Activated T-helper 1 cell treated with anti-CD3 and anti-CD28 coated beads, Interleukin-12 subunit alpha, Interleukin-12 subunit beta, Interleukin-2, Interleukin-4 antibody, amounts not matched to agents 30 ng/mL and 10 ng/mL and 1 ng/mL, durations not matched to agents 14 hours and 24 hours and 36 hours (primary cell): ENCODE measurements at regions not wholly inside any gene's neighbourhood (a gene's known extent, or its start where the extent isn't known, plus 50 kb on each side); places are given as distances from the start of the nearest gene placed in this dataset.

Source experiments
- DNase-seq: peaks from one replicate; pipeline ENCODE4 v3.0.0; 2021; ENCODE audit warnings: low spot score
- H3K27ac Mint-ChIP-seq: one replicate; pipeline ENCODE4 v1.8.0; 2021; ENCODE audit warnings: mild to moderate bottlenecking, mixed read lengths
- H3K27me3 Mint-ChIP-seq: one replicate; pipeline ENCODE4 v1.8.0; 2022; ENCODE audit warnings: mild to moderate bottlenecking, moderate library complexity, mixed read lengths; ENCODE audit not compliant: insufficient read depth
- H3K36me3 Mint-ChIP-seq: one replicate; pipeline ENCODE4 v1.8.0; 2021; ENCODE audit warnings: low read depth, mixed read lengths
- H3K4me1 Mint-ChIP-seq: one replicate; pipeline ENCODE4 v1.8.0; 2021; ENCODE audit warnings: low read depth, mixed read lengths
- H3K4me3 Mint-ChIP-seq: one replicate; pipeline ENCODE4 v1.8.0; 2021; ENCODE audit warnings: mild to moderate bottlenecking, moderate library complexity, mixed read lengths
- H3K9me3 Mint-ChIP-seq: one replicate; pipeline ENCODE4 v1.8.0; 2021; ENCODE audit warnings: mixed read lengths
- intact Hi-C: fragments of 100-400 bp; cut with micrococcal nuclease; formaldehyde crosslinking; loops from one replicate; pipeline ENCODE4 v1.15.1; 2024

GRCh38 chr7:108808549-108809266, 239.0 kb downstream of the DNAJB9 start:
- no peaks in the 10 kb centered on the region for H3K4me1 Mint-ChIP-seq
- no peak overlapping the region for H3K27ac Mint-ChIP-seq
- H3K4me3 Mint-ChIP-seq = no peak overlapping the region
- DNase-seq = no peak
- H3K9me3 Mint-ChIP-seq = no peaks in the 10 kb centered on the region
- intact Hi-C loops = no loop called here
- H3K27me3 Mint-ChIP-seq = no peaks in the 10 kb centered on the region
- no peaks in the 10 kb centered on the region for H3K36me3 Mint-ChIP-seq

- intact Hi-C loops = no loop called here
- DNase-seq = no peak
- H3K9me3 Mint-ChIP-seq = no peaks in the 10 kb centered on the region
- H3K27ac Mint-ChIP-seq = no peak overlapping the region
- H3K27me3 Mint-ChIP-seq = no peaks in the 10 kb centered on the region
- no peaks in the 10 kb centered on the region for H3K36me3 Mint-ChIP-seq
- no peak overlapping the region for H3K4me3 Mint-ChIP-seq
- no peaks in the 10 kb centered on the region for H3K4me1 Mint-ChIP-seq
These were observed 239.7 kb downstream of the DNAJB9 start for GRCh38 chr7:108809356-108809755.

GRCh38 chr7:108810756-108811385, 241.2 kb downstream of the DNAJB9 start:
- H3K9me3 Mint-ChIP-seq = no peaks in the 10 kb centered on the region

GRCh38 chr7:108813251-108814014, 243.8 kb downstream of the DNAJB9 start:
- no peaks in the 10 kb centered on the region for H3K9me3 Mint-ChIP-seq
- intact Hi-C loops = no loop called here
- no peaks in the 10 kb centered on the region for H3K36me3 Mint-ChIP-seq
- no peak overlapping the region for H3K4me3 Mint-ChIP-seq
- no peak for DNase-seq
- H3K4me1 Mint-ChIP-seq = no peaks in the 10 kb centered on the region
- H3K27me3 Mint-ChIP-seq = no peaks in the 10 kb centered on the region
- H3K27ac Mint-ChIP-seq = no peak overlapping the region

More at GRCh38 chr7:108810756-108811385, 241.2 kb downstream of the DNAJB9 start:
- no peaks in the 10 kb centered on the region for H3K4me1 Mint-ChIP-seq
- no peak for DNase-seq
- H3K36me3 Mint-ChIP-seq = no peaks in the 10 kb centered on the region
- no peak overlapping the region for H3K27ac Mint-ChIP-seq
- intact Hi-C loops = no loop called here
- no peak overlapping the region for H3K4me3 Mint-ChIP-seq
- no peaks in the 10 kb centered on the region for H3K27me3 Mint-ChIP-seq

GRCh38 chr7:108815815-108816214, 246.1 kb downstream of the DNAJB9 start:
- no peaks in the 10 kb centered on the region for H3K27me3 Mint-ChIP-seq
- no peaks in the 10 kb centered on the region for H3K9me3 Mint-ChIP-seq
- no peak for DNase-seq
- H3K4me3 Mint-ChIP-seq = no peak overlapping the region
- H3K4me1 Mint-ChIP-seq = no peaks in the 10 kb centered on the region
- intact Hi-C loops = no loop called here
- no peaks in the 10 kb centered on the region for H3K36me3 Mint-ChIP-seq
- no peak overlapping the region for H3K27ac Mint-ChIP-seq

GRCh38 chr7:108818742-108819141, 249.1 kb downstream of the DNAJB9 start:
- no peaks in the 10 kb centered on the region for H3K4me1 Mint-ChIP-seq
- no peaks in the 10 kb centered on the region for H3K36me3 Mint-ChIP-seq
- no peak for DNase-seq

GRCh38 chr7:108824840-108825580, 255.3 kb downstream of the DNAJB9 start:
- no peak for DNase-seq
- Mint-ChIP-seq H3K9me3 (no peaks in the 10 kb centered on the region), H3K4me3 (no peak overlapping the region), H3K36me3 (no peaks in the 10 kb centered on the region), H3K4me1 (no peaks in the 10 kb centered on the region), H3K27me3 (no peaks in the 10 kb centered on the region), H3K27ac (no peak overlapping the region)
- intact Hi-C loops = no loop called here

More at GRCh38 chr7:108818742-108819141, 249.1 kb downstream of the DNAJB9 start:
- Mint-ChIP-seq H3K9me3 (no peaks in the 10 kb centered on the region), H3K4me3 (no peak overlapping the region), H3K27ac (no peak overlapping the region), H3K27me3 (no peaks in the 10 kb centered on the region)
- intact Hi-C loops = no loop called here

GRCh38 chr7:108825581-108825909, 255.9 kb downstream of the DNAJB9 start:
- intact Hi-C loops = no loop called here
- no peak overlapping the region for H3K4me3 Mint-ChIP-seq
- no peaks in the 10 kb centered on the region for H3K36me3 Mint-ChIP-seq
- no peaks in the 10 kb centered on the region for H3K9me3 Mint-ChIP-seq
- no peaks in the 10 kb centered on the region for H3K4me1 Mint-ChIP-seq
- H3K27ac Mint-ChIP-seq = no peak overlapping the region
- no peak for DNase-seq
- no peaks in the 10 kb centered on the region for H3K27me3 Mint-ChIP-seq

GRCh38 chr7:108836256-108836655, 266.6 kb downstream of the DNAJB9 start:
- intact Hi-C loops = no loop called here

GRCh38 chr7:108838198-108838597, 268.5 kb downstream of the DNAJB9 start:
- Mint-ChIP-seq H3K9me3 (peaks cover 5% of the 10 kb centered on the region), H3K27me3 (no peaks in the 10 kb centered on the region), H3K27ac (no peak overlapping the region), H3K36me3 (no peaks in the 10 kb centered on the region), H3K4me3 (no peak overlapping the region), H3K4me1 (no peaks in the 10 kb centered on the region)
- intact Hi-C loops = no loop called here
- no peak for DNase-seq

More at GRCh38 chr7:108836256-108836655, 266.6 kb downstream of the DNAJB9 start:
- Mint-ChIP-seq H3K36me3 (no peaks in the 10 kb centered on the region), H3K4me1 (no peaks in the 10 kb centered on the region), H3K9me3 (no peaks in the 10 kb centered on the region), H3K27me3 (no peaks in the 10 kb centered on the region), H3K4me3 (no peak overlapping the region), H3K27ac (no peak overlapping the region)
- DNase-seq = no peak

- Mint-ChIP-seq H3K27ac (no peak overlapping the region), H3K27me3 (no peaks in the 10 kb centered on the region), H3K9me3 (peaks cover 5% of the 10 kb centered on the region), H3K4me3 (no peak overlapping the region), H3K36me3 (no peaks in the 10 kb centered on the region), H3K4me1 (no peaks in the 10 kb centered on the region)
- intact Hi-C loops = no loop called here
- no peak for DNase-seq
These were observed 269.4 kb downstream of the DNAJB9 start for GRCh38 chr7:108839076-108839475.

- Mint-ChIP-seq H3K4me1 (no peaks in the 10 kb centered on the region), H3K9me3 (peaks cover 5% of the 10 kb centered on the region), H3K27ac (no peak overlapping the region), H3K27me3 (no peaks in the 10 kb centered on the region), H3K36me3 (no peaks in the 10 kb centered on the region), H3K4me3 (no peak overlapping the region)
- intact Hi-C loops = no loop called here
- DNase-seq = no peak
These were observed 276.3 kb downstream of the DNAJB9 start for GRCh38 chr7:108845951-108846350.

GRCh38 chr7:108846471-108846870, 276.8 kb downstream of the DNAJB9 start:
- Mint-ChIP-seq H3K27me3 (no peaks in the 10 kb centered on the region), H3K36me3 (no peaks in the 10 kb centered on the region), H3K9me3 (peaks cover 5% of the 10 kb centered on the region), H3K27ac (no peak overlapping the region), H3K4me1 (no peaks in the 10 kb centered on the region), H3K4me3 (no peak overlapping the region)
- intact Hi-C loops = no loop called here
- no peak for DNase-seq
